ENCODE measurements at regions not wholly inside any gene's neighbourhood (a gene's known extent, or its start where the extent isn't known, plus 50 kb on each side); places are given as distances from the start of the nearest gene placed in this dataset.
"Not testable (repeated sequence)": the region's sequence is repeated elsewhere in the genome, so short reads cannot be mapped to it uniquely, and the experiment has no call there.

- 41% methylated on average over 6 of the region's 6 CpGs for WGBS (ENCODE audit: low lambda C conversion rate)
- H3K4me3 ChIP-seq (ENCODE audit: low read depth in 2 of 2, low read length in 1 of 2) = no peak overlapping the region
- H3F3A ChIP-seq (replicated peaks; ENCODE audit: insufficient read depth) = no peaks in the 10 kb centered on the region
- no peaks in the 10 kb centered on the region for H3K9me2 ChIP-seq
- H3K36me3 ChIP-seq (replicated peaks in 1 of 2; ENCODE audit: control insufficient read depth in 1 of 2, insufficient read depth in 2 of 2, low read length in 1 of 2) = no peaks in the 10 kb centered on the region
- no peak for DNase-seq
- no peak overlapping the region for H3K9ac ChIP-seq
- no peaks in the 10 kb centered on the region for H4K20me1 ChIP-seq (ENCODE audit: insufficient read depth)
- CTCF ChIA-PET = no interaction called here
- H3K79me2 ChIP-seq (ENCODE audit: insufficient read depth) = no peaks in the 10 kb centered on the region
- TF ChIP-seq FOXJ3 (CRISPR knock-in tag; IDR thresholded peaks at IDR 0.05) (no peak), TAF1 (IDR thresholded peaks at IDR 0.05; ENCODE audit: borderline replicate concordance, low read depth, low read length) (no peak), RFX5 (IDR thresholded peaks at IDR 0.05; ENCODE audit: low read length) (no peak), SMC3 (IDR thresholded peaks at IDR 0.05; ENCODE audit: low read depth, low read length) (no peak), ELF1 (IDR thresholded peaks at IDR 0.05) (no peak), EZH2phosphoT487 (IDR thresholded peaks at IDR 0.05; ENCODE audit: borderline replicate concordance, low read depth) (no peak), POLR2AphosphoS5 (IDR thresholded peaks at IDR 0.05; ENCODE audit: low read depth, low read length) (no peak), RAD21 (IDR thresholded peaks at IDR 0.05; ENCODE audit: low read length) (no peak), TEAD4 (IDR thresholded peaks at IDR 0.05; ENCODE audit: borderline replicate concordance, insufficient read depth) (no peak), MAX (IDR thresholded peaks at IDR 0.05; ENCODE audit: low read depth) (no peak), CHD2 (IDR thresholded peaks at IDR 0.05; ENCODE audit: low read length, partially characterized antibody) (no peak), RXRA (IDR thresholded peaks at IDR 0.05; ENCODE audit: borderline replicate concordance, low read depth) (no peak), GATA2 (CRISPR knock-in tag; IDR thresholded peaks at IDR 0.05) (no peak), TCF12 (IDR thresholded peaks at IDR 0.05) (no peak)
- POLR2A ChIA-PET = no interaction called here
- no peaks in the 10 kb centered on the region for H3K9me3 ChIP-seq
- H2AFZ ChIP-seq (ENCODE audit: low read depth) = no peak overlapping the region
- H3K27ac ChIP-seq (ENCODE audit: low read depth in 2 of 2, low read length in 1 of 2) = no peak overlapping the region
- no peak overlapping the region for H3K4me2 ChIP-seq
- H3K4me1 ChIP-seq (ENCODE audit: control insufficient read depth in 1 of 2, insufficient read depth in 2 of 2, low read depth in 1 of 2, low read length in 1 of 2) = peaks cover 0 to 41% of the 10 kb centered on the region in 2 experiments; a peak in 2 of 4 replicates
- H3K27me3 ChIP-seq (ENCODE audit: insufficient read depth) = no peaks in the 10 kb centered on the region
Observed at GRCh38 chr14:104419865-104420505, 159.6 kb upstream of the C14orf180 start.

- CTCF ChIA-PET = interaction anchor here (0.6 to 1.3 kb wide), 3 partner anchors 53 to 343 kb away, joined by 3 to 4 read pairs (median 4); no protein-coding TSS in a partner anchor
- not testable (repeated sequence) for H3K27ac ChIP-seq (ENCODE audit: low read depth in 2 of 2, low read length in 1 of 2); H3K4me3 ChIP-seq (ENCODE audit: low read depth in 2 of 2, low read length in 1 of 2)
Observed at GRCh38 chr14:104420523-104420922, 159.0 kb upstream of the C14orf180 start.

More at GRCh38 chr14:104420523-104420922, 159.0 kb upstream of the C14orf180 start:
- H3K27me3 ChIP-seq (ENCODE audit: insufficient read depth); H3K4me2 ChIP-seq; POLR2A ChIA-PET; H2AFZ ChIP-seq (ENCODE audit: low read depth); H3K79me2 ChIP-seq (ENCODE audit: insufficient read depth); H3K9me3 ChIP-seq; H3F3A ChIP-seq (replicated peaks; ENCODE audit: insufficient read depth); DNase-seq; H3K9me2 ChIP-seq; H3K9ac ChIP-seq; H4K20me1 ChIP-seq (ENCODE audit: insufficient read depth); H3K36me3 ChIP-seq (replicated peaks in 1 of 2; ENCODE audit: control insufficient read depth in 1 of 2, insufficient read depth in 2 of 2, low read length in 1 of 2): not testable (repeated sequence)
- 43% methylated on average over 3 of the region's 3 CpGs for WGBS (ENCODE audit: low lambda C conversion rate)
- peaks cover 0 to 45% of the 10 kb centered on the region in 2 experiments; a peak in 2 of 4 replicates for H3K4me1 ChIP-seq (ENCODE audit: control insufficient read depth in 1 of 2, insufficient read depth in 2 of 2, low read depth in 1 of 2, low read length in 1 of 2)

All from SK-N-SH (cell line).